Thymus (tissue), 11 donors: ENCODE measurements at regions not wholly inside any gene's neighbourhood (a gene's known extent, or its start where the extent isn't known, plus 50 kb on each side); places are given as distances from the start of the nearest gene placed in this dataset.

Experiments
- DNase-seq, 9 donors: peaks; one replicate each; pipeline ENCODE4 v3.0.0-alpha.2; 2013; ENCODE audit warnings: low spot score in 9 of 9, low read depth in 6 of 9, missing footprints in 1 of 9
- H3K27ac ChIP-seq, 2 donors: one replicate each; pipeline ENCODE4 v1.5.1; 2013; ENCODE audit warnings: control low read depth in 1 of 2, low read depth in 1 of 2, low read length in 1 of 2, mild to moderate bottlenecking in 1 of 2, moderate library complexity in 1 of 2
- H3K27me3 ChIP-seq, 2 donors: one replicate each; pipeline ENCODE4 v1.5.1; 2013; ENCODE audit warnings: low read length in 1 of 2; ENCODE audit not compliant: control insufficient read depth in 2 of 2, insufficient read depth in 1 of 2
- H3K36me3 ChIP-seq, 2 donors: one replicate each; pipeline ENCODE4 v1.5.1; 2013; ENCODE audit warnings: low read length in 1 of 2, mild to moderate bottlenecking in 1 of 2, moderate library complexity in 1 of 2; ENCODE audit not compliant: control insufficient read depth in 2 of 2, insufficient read depth in 2 of 2
- H3K4me1 ChIP-seq, 2 donors: one replicate each; pipeline ENCODE4 v1.5.1; 2013; ENCODE audit warnings: low read length in 2 of 2; ENCODE audit not compliant: control insufficient read depth in 2 of 2, insufficient read depth in 2 of 2
- H3K4me3 ChIP-seq, 2 donors: one replicate each; pipeline ENCODE4 v1.5.1; 2013; ENCODE audit warnings: low read length in 2 of 2, control low read depth in 1 of 2, mild to moderate bottlenecking in 1 of 2
- H3K9me3 ChIP-seq, 2 donors: one replicate each; pipeline ENCODE4 v1.5.1; 2013; ENCODE audit warnings: low read length in 1 of 2, mild to moderate bottlenecking in 1 of 2; ENCODE audit not compliant: control insufficient read depth in 2 of 2, insufficient read depth in 1 of 2
- WGBS: extraction: QIAGEN DNeasy Blood & Tissue Kit; methylation state at CpG from one replicate; pipeline ENCODE4 v1.1.7; 2013; 5-methylcytosine and 5-hydroxymethylcytosine counted together
- donor health status: healthy.

GRCh38 chr3:94671078-94671477, 608.2 kb downstream of the NSUN3 start:
- Histone ChIP-seq H3K27me3 (no peaks in the 10 kb centered on the region), H3K36me3 (no peaks in the 10 kb centered on the region), H3K4me1 (no peaks in the 10 kb centered on the region), H3K9me3 (peaks cover 0 to 8% of the 10 kb centered on the region in 2 donors), H3K4me3 (no peak overlapping the region), H3K27ac (no peak overlapping the region)
- no peak for DNase-seq

GRCh38 chr3:94673876-94674275, 611.0 kb downstream of the NSUN3 start:
- no peak overlapping the region for H3K4me3 ChIP-seq
- no peak overlapping the region for H3K27ac ChIP-seq
- no peaks in the 10 kb centered on the region for H3K4me1 ChIP-seq
- H3K27me3 ChIP-seq: no peaks in the 10 kb centered on the region
- WGBS: 95% methylated on average over 1 of the region's 1 CpG
- no peak for DNase-seq
- H3K9me3 ChIP-seq: peaks cover 0 to 20% of the 10 kb centered on the region in 2 donors
- H3K36me3 ChIP-seq: no peaks in the 10 kb centered on the region

- Histone ChIP-seq H3K27ac (no peak overlapping the region), H3K27me3 (no peaks in the 10 kb centered on the region), H3K9me3 (no peaks in the 10 kb centered on the region), H3K36me3 (no peaks in the 10 kb centered on the region), H3K4me1 (no peaks in the 10 kb centered on the region), H3K4me3 (no peak overlapping the region)
- DNase-seq: no peak
- 90% methylated on average over 1 of the region's 1 CpG for WGBS
Measured at GRCh38 chr3:94686208-94686607, 623.3 kb downstream of the NSUN3 start.

GRCh38 chr3:94693997-94694640, 631.3 kb downstream of the NSUN3 start:
- Histone ChIP-seq H3K27ac (no peak overlapping the region), H3K9me3 (no peaks in the 10 kb centered on the region), H3K4me1 (no peaks in the 10 kb centered on the region), H3K27me3 (no peaks in the 10 kb centered on the region), H3K36me3 (no peaks in the 10 kb centered on the region), H3K4me3 (no peak overlapping the region)
- 75% methylated on average over 5 of the region's 5 CpGs for WGBS
- no peak for DNase-seq

- Histone ChIP-seq H3K4me3 (no peak overlapping the region), H3K36me3 (no peaks in the 10 kb centered on the region), H3K4me1 (no peaks in the 10 kb centered on the region), H3K9me3 (no peaks in the 10 kb centered on the region), H3K27me3 (no peaks in the 10 kb centered on the region), H3K27ac (no peak overlapping the region)
- 94% methylated on average over 2 of the region's 2 CpGs for WGBS
- no peak for DNase-seq
Measured at GRCh38 chr3:94694894-94695293, 632.0 kb downstream of the NSUN3 start.

GRCh38 chr3:94704467-94704866, 641.6 kb downstream of the NSUN3 start:
- Histone ChIP-seq H3K9me3 (peaks cover 0 to 4% of the 10 kb centered on the region in 2 donors), H3K4me3 (no peak overlapping the region), H3K36me3 (no peaks in the 10 kb centered on the region), H3K4me1 (no peaks in the 10 kb centered on the region), H3K27me3 (no peaks in the 10 kb centered on the region), H3K27ac (no peak overlapping the region)
- no peak for DNase-seq
- WGBS: 89% methylated on average over 3 of the region's 3 CpGs

GRCh38 chr3:94709249-94709902, 646.5 kb downstream of the NSUN3 start:
- H3K27me3 ChIP-seq: no peaks in the 10 kb centered on the region
- WGBS: 65% methylated on average over 1 of the region's 1 CpG
- H3K27ac ChIP-seq: no peak overlapping the region
- H3K9me3 ChIP-seq: peaks cover 0 to 4% of the 10 kb centered on the region in 2 donors
- H3K4me1 ChIP-seq: no peaks in the 10 kb centered on the region
- H3K36me3 ChIP-seq: no peaks in the 10 kb centered on the region
- H3K4me3 ChIP-seq: no peak overlapping the region
- no peak for DNase-seq

GRCh38 chr3:94714194-94714593, 651.3 kb downstream of the NSUN3 start:
- Histone ChIP-seq H3K36me3 (no peaks in the 10 kb centered on the region), H3K27ac (no peak overlapping the region), H3K9me3 (no peaks in the 10 kb centered on the region), H3K27me3 (no peaks in the 10 kb centered on the region), H3K4me3 (no peak overlapping the region), H3K4me1 (no peaks in the 10 kb centered on the region)
- DNase-seq: no peak

GRCh38 chr3:94716326-94717018, 653.6 kb downstream of the NSUN3 start:
- Histone ChIP-seq H3K27ac (no peak overlapping the region), H3K9me3 (no peaks in the 10 kb centered on the region), H3K4me1 (no peaks in the 10 kb centered on the region), H3K36me3 (no peaks in the 10 kb centered on the region), H3K4me3 (no peak overlapping the region), H3K27me3 (no peaks in the 10 kb centered on the region)
- no peak for DNase-seq
- WGBS: 84% methylated on average over 2 of the region's 2 CpGs
